HG02610 (cell line): ENCODE measurements at regions not wholly inside any gene's neighbourhood (a gene's known extent, or its start where the extent isn't known, plus 50 kb on each side); places are given as distances from the start of the nearest gene placed in this dataset.
"Not testable (repeated sequence)": the region's sequence is repeated elsewhere in the genome, so short reads cannot be mapped to it uniquely, and the experiment has no call there.

Experiments
- ATAC-seq: cut with Tn5 transposase; IDR thresholded peaks from one replicate; pipeline ENCODE4 v1.9.1; 2021; ENCODE audit warnings: mild to moderate bottlenecking, moderate library complexity; ENCODE audit not compliant: unreplicated experiment

GRCh38 chr9:67142392-67143107 is 150.2 kb upstream of the SPATA31A3 start:
- ATAC-seq = not testable (repeated sequence)

GRCh38 chr9:67136376-67136775 is 144.0 kb upstream of the SPATA31A3 start:
- ATAC-seq = not testable (repeated sequence)

- not testable (repeated sequence) for ATAC-seq
Observed at GRCh38 chr9:67133124-67133523, 140.8 kb upstream of the SPATA31A3 start.

- not testable (repeated sequence) for ATAC-seq
Observed at GRCh38 chr9:67116761-67117160, 124.4 kb upstream of the SPATA31A3 start.

- not testable (repeated sequence) for ATAC-seq
Observed at GRCh38 chr9:67112148-67112547, 119.8 kb upstream of the SPATA31A3 start.

- ATAC-seq = not testable (repeated sequence)
Observed at GRCh38 chr9:67111733-67112132, 119.4 kb upstream of the SPATA31A3 start.

- not testable (repeated sequence) for ATAC-seq
Observed at GRCh38 chr9:67109859-67110258, 117.5 kb upstream of the SPATA31A3 start.

- not testable (repeated sequence) for ATAC-seq
Observed at GRCh38 chr9:67106659-67107058, 114.3 kb upstream of the SPATA31A3 start.

- ATAC-seq = not testable (repeated sequence)
Observed at GRCh38 chr9:67102506-67103276, 110.3 kb upstream of the SPATA31A3 start.

- not testable (repeated sequence) for ATAC-seq
Observed at GRCh38 chr9:67091104-67091503, 98.8 kb upstream of the SPATA31A3 start.

GRCh38 chr9:67086862-67087261 is 94.5 kb upstream of the SPATA31A3 start:
- not testable (repeated sequence) for ATAC-seq

GRCh38 chr9:67066140-67066539 is 73.8 kb upstream of the SPATA31A3 start:
- ATAC-seq = not testable (repeated sequence)

- not testable (repeated sequence) for ATAC-seq
Observed at GRCh38 chr9:67058898-67059715, 66.8 kb upstream of the SPATA31A3 start.
